IMR-90 (cell line): ENCODE measurements at regions not wholly inside any gene's neighbourhood (a gene's known extent, or its start where the extent isn't known, plus 50 kb on each side); places are given as distances from the start of the nearest gene placed in this dataset.

ENCODE experiments used
- ATAC-seq: fragments of 200-7000 bp; cut with Tn5 transposase; 2 replicates; pipeline ENCODE4 v1.9.1; 2020; ENCODE audit warnings: low read depth, mild to moderate bottlenecking, moderate library complexity
- BruUV-seq: library from RNA; stranded (reverse); fragments of 400-500 nt; replicated peaks from 2 replicates; lab custom pipeline; 2021; lab: Mats Ljungman, UMichigan
- CTCF ChIA-PET: fragments of 300-600 bp; formaldehyde crosslinking; extraction: SDS; loops from one replicate; lab custom pipeline; 2021; ENCODE audit warnings: antibody characterized with exemption; lab: Yijun Ruan, JAX
- POLR2A ChIA-PET: fragments of 300-600 bp; sonication (Branson Sonifier 250); formaldehyde crosslinking; loops from one replicate; lab custom pipeline; 2022; ENCODE audit warnings: antibody characterized with exemption; ENCODE audit not compliant: unreplicated experiment; lab: Charles Lee
- DNase-seq: peaks from one replicate; pipeline ENCODE4 v3.0.0; 2013
- H2AFZ ChIP-seq: replicated peaks from 2 replicates; pipeline ENCODE3; 2013; ENCODE audit warnings: low read length, mild to moderate bottlenecking; ENCODE audit not compliant: poor library complexity
- H2AK5ac ChIP-seq: 2 replicates; pipeline ENCODE4 v1.6.1; 2013; ENCODE audit warnings: low read depth, low read length, inconsistent platforms
- H2AK9ac ChIP-seq: replicated peaks from 2 replicates; pipeline ENCODE3; 2013; ENCODE audit warnings: mild to moderate bottlenecking, low read depth, low read length, moderate library complexity; ENCODE audit not compliant: poor library complexity
- H2BK120ac ChIP-seq: 2 replicates; pipeline ENCODE4 v1.6.1; 2013; ENCODE audit warnings: low read depth, low read length, inconsistent platforms
- H2BK15ac ChIP-seq: 3 replicates; pipeline ENCODE4 v1.6.1; 2013; ENCODE audit warnings: low read depth, low read length, inconsistent platforms
- H2BK20ac ChIP-seq: 2 replicates; pipeline ENCODE4 v1.6.1; 2013; ENCODE audit warnings: low read depth, mild to moderate bottlenecking, inconsistent platforms, low read length, moderate library complexity
- H2BK5ac ChIP-seq: 2 replicates; pipeline ENCODE4 v1.6.1; 2013; ENCODE audit warnings: mild to moderate bottlenecking, low read depth, low read length, inconsistent platforms; ENCODE audit not compliant: poor library complexity, severe bottlenecking
- H3K14ac ChIP-seq: replicated peaks from 2 replicates; pipeline ENCODE4 v1.6.1; 2013; ENCODE audit warnings: low read depth, low read length, inconsistent platforms
- H3K18ac ChIP-seq: 2 replicates; pipeline ENCODE4 v1.6.1; 2013; ENCODE audit warnings: low read depth, low read length, control low read depth
- H3K23ac ChIP-seq: 2 replicates; pipeline ENCODE4 v1.6.1; 2013; ENCODE audit warnings: low read depth, low read length, inconsistent platforms
- H3K27ac ChIP-seq: 2 replicates; pipeline ENCODE4 v1.5.1; 2013; ENCODE audit warnings: mild to moderate bottlenecking, control low read depth, low read length; ENCODE audit not compliant: insufficient read depth
- H3K27me3 ChIP-seq: 2 replicates; pipeline ENCODE4 v1.6.1; 2013; ENCODE audit warnings: low read length; ENCODE audit not compliant: control insufficient read depth, insufficient read depth
- H3K36me3 ChIP-seq: 2 replicates; pipeline ENCODE4 v1.6.1; 2013; ENCODE audit warnings: low read length, mixed read lengths; ENCODE audit not compliant: control insufficient read depth, insufficient read depth
- H3K4ac ChIP-seq: 2 replicates; pipeline ENCODE4 v1.6.1; 2013; ENCODE audit warnings: low read depth, low read length, inconsistent platforms
- H3K4me1 ChIP-seq: 2 replicates; pipeline ENCODE4 v1.6.1; 2013; ENCODE audit warnings: low read length, mixed read lengths; ENCODE audit not compliant: control insufficient read depth, insufficient read depth
- H3K4me2 ChIP-seq: 2 replicates; pipeline ENCODE4 v1.6.1; 2013; ENCODE audit warnings: low read depth, mild to moderate bottlenecking, control low read depth, low read length, moderate library complexity
- H3K4me3 ChIP-seq: 2 replicates; pipeline ENCODE4 v1.5.1; 2013; ENCODE audit warnings: low read depth, mild to moderate bottlenecking, control low read depth, low read length, moderate library complexity; ENCODE audit not compliant: insufficient read depth
- H3K56ac ChIP-seq: 2 replicates; pipeline ENCODE4 v1.6.1; 2013; ENCODE audit warnings: low read length, inconsistent platforms; ENCODE audit not compliant: insufficient read depth; ENCODE audit errors: extremely low read depth
- H3K79me1 ChIP-seq, 2 experiments: 2 replicates each; pipeline ENCODE4 v1.6.1; 2013; ENCODE audit warnings: low read length in 2 of 2, inconsistent platforms in 1 of 2, low read depth in 1 of 2
- H3K9ac ChIP-seq: 2 replicates; pipeline ENCODE4 v1.6.1; 2013; ENCODE audit warnings: low read depth, low read length, control low read depth
- H3K9me1 ChIP-seq: 2 replicates; pipeline ENCODE4 v1.6.1; 2013; ENCODE audit warnings: low read length, inconsistent platforms; ENCODE audit not compliant: insufficient read depth
- H3K9me3 ChIP-seq: 2 replicates; pipeline ENCODE4 v1.6.1; 2013; ENCODE audit warnings: low read length; ENCODE audit not compliant: control insufficient read depth, insufficient read depth
- H4K20me1 ChIP-seq: 2 replicates; pipeline ENCODE4 v1.6.1; 2013; ENCODE audit warnings: low read length, inconsistent platforms; ENCODE audit not compliant: insufficient read depth
- H4K5ac ChIP-seq: 2 replicates; pipeline ENCODE4 v1.6.1; 2013; ENCODE audit warnings: mild to moderate bottlenecking, low read depth, low read length, control low read depth
- H4K8ac ChIP-seq, 2 experiments: 2 replicates each; pipeline ENCODE4 v1.6.1; 2013; ENCODE audit warnings: low read depth in 2 of 2, low read length in 2 of 2, control low read depth in 1 of 2, inconsistent platforms in 1 of 2
- H4K91ac ChIP-seq: 2 replicates; pipeline ENCODE4 v1.6.1; 2013; ENCODE audit warnings: low read depth, low read length, inconsistent platforms; ENCODE audit not compliant: insufficient read depth
- ELK1 ChIP-seq: fragments of 150-350 bp; IDR thresholded peaks from 2 replicates; pipeline ENCODE4 v1.6.1; 2016; ENCODE audit warnings: low read depth, mild to moderate bottlenecking, low read length, moderate library complexity, borderline replicate concordance
- WGBS, 2 experiments: methylation state at CpG; one replicate each; pipeline versions ENCODE4 v1.1.5 to v1.1.7; 2013; ENCODE audit warnings: missing lambda C conversion rate in 2 of 2; ENCODE audit not compliant: insufficient read length in 1 of 2; ENCODE audit errors: extremely low coverage in 2 of 2; 5-methylcytosine and 5-hydroxymethylcytosine counted together
- dilution Hi-C: fragments of 300-500 bp; cut with HindIII; formaldehyde crosslinking; loops from one replicate; pipeline ENCODE4 v1.14.3; 2018; ENCODE audit warnings: low sequenced_read_pairs; ENCODE audit not compliant: unreplicated experiment
- in situ Hi-C: fragments of 300-500 bp; cut with MboI; formaldehyde crosslinking; loops from 3 replicates; pipeline ENCODE4 v1.14.3; 2019; ENCODE audit warnings: low sequenced_read_pairs, inconsistent platforms, mixed read lengths
- intact Hi-C: fragments of 100-400 bp; cut with micrococcal nuclease; formaldehyde crosslinking; loops from 2 replicates; pipeline ENCODE4 v1.10.0; 2022

DNA sequence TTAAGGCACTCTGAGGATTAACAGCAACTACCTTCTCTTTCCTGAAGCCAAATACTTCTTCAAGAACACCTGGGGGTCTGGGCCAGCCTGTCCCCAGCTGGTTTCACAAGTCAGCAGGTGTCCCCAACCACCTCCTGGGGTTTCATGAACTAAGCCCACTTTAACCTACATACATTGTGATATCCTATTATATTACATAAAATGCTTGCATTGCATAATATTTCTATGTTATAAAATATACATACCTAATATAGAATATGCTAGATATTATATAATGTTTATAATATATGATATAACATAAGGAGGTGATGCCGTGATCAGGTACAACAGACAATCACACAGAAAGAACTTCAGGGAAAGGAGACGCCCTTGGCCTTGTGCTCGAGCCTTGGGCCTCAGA lies 367.6 kb downstream of the C16orf95 start:
- Histone ChIP-seq H4K8ac (peak overlapping the region in 1 of 2 experiments; percentile 91; a peak in 1 of 4 replicates), H4K5ac (no peak overlapping the region), H3K4me2 (no peak overlapping the region), H3K18ac (no peak overlapping the region), H2BK5ac (no peak overlapping the region), H2BK120ac (peak overlapping the region; percentile 99; the same call in 1 of the 2 replicates), H3K4ac (peak overlapping the region; percentile 95), H2AK5ac (peak overlapping the region; percentile 95), H3K4me3 (no peak overlapping the region), H3K9me3 (no peaks in the 10 kb centered on the region), H3K23ac (no peak overlapping the region), H4K20me1 (peaks cover 3% of the 10 kb centered on the region; the same call in 1 of the 2 replicates), H2AK9ac (no peak overlapping the region), H4K91ac (peak overlapping the region; percentile 97), H3K27ac (no peak overlapping the region), H2AFZ (no peak overlapping the region), H3K36me3 (no peaks in the 10 kb centered on the region), H3K56ac (no peak overlapping the region), H3K14ac (peak overlapping the region; percentile 84; the same call in 1 of the 2 replicates), H2BK15ac (peak overlapping the region; percentile 89; the same call in 1 of the 3 replicates), H3K9ac (no peak overlapping the region), H3K4me1 (peaks cover 15% of the 10 kb centered on the region), H3K9me1 (peaks cover 40% of the 10 kb centered on the region), H3K27me3 (no peaks in the 10 kb centered on the region), H3K79me1 (peaks cover 0 to 26% of the 10 kb centered on the region in 2 experiments; a peak in 2 of 4 replicates), H2BK20ac (peak overlapping the region; percentile 97; the same call in 1 of the 2 replicates)
- dilution Hi-C loops = no loop called here
- BruUV-seq = no TSS peak
- CTCF ChIA-PET = no interaction called here
- WGBS, 2 experiments = no CpG with 5 or more reads among the region's 3 CpGs
- ATAC-seq = no peak
- no peak for TF ChIP-seq ELK1
- intact Hi-C loops = no loop called here
- POLR2A ChIA-PET = no interaction called here
- DNase-seq = no peak
- in situ Hi-C loops = no loop called here
